H1 (cell line): ENCODE measurements at regions not wholly inside any gene's neighbourhood (a gene's known extent, or its start where the extent isn't known, plus 50 kb on each side); places are given as distances from the start of the nearest gene placed in this dataset.

ENCODE experiments used
- CTCF ChIA-PET: fragments of 300-600 bp; sonication (Branson Sonifier 250); formaldehyde crosslinking; loops from one replicate; lab custom pipeline; 2021; ENCODE audit not compliant: partially characterized antibody; lab: Charles Lee
- POLR2A ChIA-PET: fragments of 300-600 bp; sonication (Branson Sonifier 250); formaldehyde crosslinking; loops from one replicate; lab custom pipeline; 2021; ENCODE audit warnings: inconsistent platforms; ENCODE audit not compliant: partially characterized antibody; lab: Charles Lee
- DNase-seq, 2 experiments: peaks; one replicate each; pipeline versions ENCODE4 v3.0.0 to v3.0.0-alpha.2; 2010 to 2022; ENCODE audit warnings: low spot score in 2 of 2, low read depth in 1 of 2, mixed read lengths in 1 of 2
- FAIRE-seq: peaks from 2 replicates; lab custom pipeline; 2011; peaks lifted over from hg19 to GRCh38; lab: Jason Lieb, UNC
- H2AFZ ChIP-seq: 2 replicates; pipeline ENCODE4 v1.8.1; 2012; ENCODE audit warnings: low read length, inconsistent platforms
- H2AK5ac ChIP-seq: 2 replicates; pipeline ENCODE4 v1.6.1; 2013; ENCODE audit warnings: low read depth, low read length
- H2BK120ac ChIP-seq: replicated peaks from 2 replicates; pipeline ENCODE3; 2013; ENCODE audit warnings: low read depth, low read length, inconsistent platforms
- H2BK12ac ChIP-seq: 2 replicates; pipeline ENCODE4 v1.6.1; 2013; ENCODE audit warnings: low read depth, low read length
- H2BK15ac ChIP-seq: 2 replicates; pipeline ENCODE4 v1.6.1; 2013; ENCODE audit warnings: low read length
- H2BK20ac ChIP-seq: 2 replicates; pipeline ENCODE4 v1.6.1; 2013; ENCODE audit warnings: low read length
- H2BK5ac ChIP-seq: 2 replicates; pipeline ENCODE4 v1.6.1; 2013; ENCODE audit warnings: low read depth, low read length
- H3K14ac ChIP-seq: 2 replicates; pipeline ENCODE4 v1.6.1; 2013; ENCODE audit warnings: inconsistent platforms; ENCODE audit not compliant: insufficient read length
- H3K18ac ChIP-seq: 2 replicates; pipeline ENCODE4 v1.6.1; 2013; ENCODE audit warnings: low read length; ENCODE audit errors: extremely low read depth
- H3K23ac ChIP-seq: 2 replicates; pipeline ENCODE4 v1.6.1; 2013; ENCODE audit warnings: inconsistent platforms; ENCODE audit not compliant: insufficient read length
- H3K23me2 ChIP-seq: 2 replicates; pipeline ENCODE4 v1.6.1; 2013; ENCODE audit warnings: low read depth, low read length
- H3K27ac ChIP-seq: 2 replicates; pipeline ENCODE4 v1.6.1; 2011; ENCODE audit warnings: low read depth, low read length, inconsistent platforms
- H3K27me3 ChIP-seq, 4 experiments: replicated peaks in 1 of 4; 1 replicate in 1 of 4; 2 replicates in 3 of 4; pipeline versions ENCODE4 v1.6.1 to v1.8.1; 2011 to 2013; ENCODE audit warnings: low read length in 3 of 4, mild to moderate bottlenecking in 3 of 4, inconsistent platforms in 2 of 4, mixed read lengths in 2 of 4, moderate library complexity in 1 of 4; ENCODE audit not compliant: control insufficient read depth in 3 of 4, insufficient read depth in 3 of 4; ENCODE audit errors: extremely low read depth in 1 of 4
- H3K36me3 ChIP-seq, 4 experiments: 2 replicates each; pipeline versions ENCODE4 v1.6.1 to v1.8.1; 2011 to 2013; ENCODE audit warnings: mild to moderate bottlenecking in 4 of 4, low read length in 3 of 4, moderate library complexity in 2 of 4, control low read depth in 1 of 4, inconsistent platforms in 1 of 4; ENCODE audit not compliant: insufficient read depth in 4 of 4, control insufficient read depth in 2 of 4
- H3K4ac ChIP-seq: replicated peaks from 2 replicates; pipeline ENCODE3; 2013; ENCODE audit warnings: low read length, low read depth, mixed read lengths, inconsistent platforms; ENCODE audit not compliant: insufficient read length
- H3K4me1 ChIP-seq, 4 experiments: replicated peaks in 1 of 4; 1 replicate in 1 of 4; 2 replicates in 3 of 4; pipeline versions ENCODE4 v1.6.1 to v1.8.1; 2011 to 2013; ENCODE audit warnings: low read length in 3 of 4, inconsistent platforms in 2 of 4, mixed read lengths in 1 of 4; ENCODE audit not compliant: insufficient read depth in 4 of 4, control insufficient read depth in 3 of 4
- H3K4me2 ChIP-seq, 2 experiments: 2 replicates each; pipeline versions ENCODE4 v1.6.1 to v1.8.1; 2011 to 2013; ENCODE audit warnings: low read depth in 2 of 2, low read length in 2 of 2, control low read depth in 1 of 2, inconsistent platforms in 1 of 2, mild to moderate bottlenecking in 1 of 2; ENCODE audit not compliant: insufficient read depth in 1 of 2
- H3K4me3 ChIP-seq, 4 experiments: fragments of 200-600, 300-600 bp in 1 of 4; sonication (generic), shearing (Covaris generic), sonication (Bioruptor Twin) in 1 of 4; 2 replicates each; pipeline versions ENCODE4 v1.5.1 to v1.8.1; 2011 to 2016; ENCODE audit warnings: low read length in 4 of 4, low read depth in 3 of 4, control low read depth in 2 of 4, inconsistent platforms in 2 of 4, mild to moderate bottlenecking in 2 of 4, mixed read lengths in 1 of 4, moderate library complexity in 1 of 4; ENCODE audit not compliant: insufficient read depth in 2 of 4; ENCODE audit errors: extremely low read depth in 1 of 4
- H3K56ac ChIP-seq: replicated peaks from 2 replicates; pipeline ENCODE3; 2013; ENCODE audit warnings: low read depth, mild to moderate bottlenecking, mixed read lengths, low read length, inconsistent platforms; ENCODE audit not compliant: insufficient read length
- H3K79me1 ChIP-seq: 2 replicates; pipeline ENCODE4 v1.6.1; 2013; ENCODE audit warnings: low read depth, low read length, control low read depth
- H3K79me2 ChIP-seq, 2 experiments: 2 replicates each; pipeline versions ENCODE4 v1.6.1 to v1.8.1; 2012 to 2013; ENCODE audit warnings: low read length in 2 of 2, mild to moderate bottlenecking in 2 of 2, inconsistent platforms in 1 of 2; ENCODE audit not compliant: insufficient read depth in 2 of 2, control insufficient read depth in 1 of 2
- H3K9ac ChIP-seq, 4 experiments: replicated peaks in 1 of 4; 1 replicate in 1 of 4; 2 replicates in 3 of 4; pipeline versions ENCODE4 v1.6.1 to v1.8.1; 2011 to 2013; ENCODE audit warnings: low read depth in 3 of 4, low read length in 3 of 4, control low read depth in 2 of 4, mild to moderate bottlenecking in 2 of 4, moderate library complexity in 2 of 4, inconsistent platforms in 1 of 4; ENCODE audit errors: extremely low read depth in 1 of 4
- H3K9me3 ChIP-seq, 2 experiments: 2 replicates each; pipeline versions ENCODE4 v1.6.1 to v1.8.1; 2012 to 2013; ENCODE audit warnings: mild to moderate bottlenecking in 2 of 2, moderate library complexity in 2 of 2, control low read depth in 1 of 2, inconsistent platforms in 1 of 2, low read depth in 1 of 2, low read length in 1 of 2, mixed read lengths in 1 of 2; ENCODE audit not compliant: insufficient read depth in 2 of 2
- H4K20me1 ChIP-seq, 2 experiments: replicated peaks in 1 of 2; 2 replicates each; pipeline versions ENCODE3 to v1.8.1; 2011 to 2013; ENCODE audit warnings: inconsistent platforms in 2 of 2, low read length in 2 of 2, mild to moderate bottlenecking in 1 of 2; ENCODE audit not compliant: insufficient read depth in 2 of 2, control insufficient read depth in 1 of 2
- H4K5ac ChIP-seq: 2 replicates; pipeline ENCODE4 v1.6.1; 2013; ENCODE audit warnings: low read length, low read depth, mixed read lengths, inconsistent platforms; ENCODE audit not compliant: insufficient read length
- H4K8ac ChIP-seq: 2 replicates; pipeline ENCODE4 v1.8.0; 2013; ENCODE audit warnings: mild to moderate bottlenecking, moderate library complexity, low read length, inconsistent platforms; ENCODE audit not compliant: insufficient read depth; ENCODE audit errors: extremely low read depth
- H4K91ac ChIP-seq: replicated peaks from 2 replicates; pipeline ENCODE3; 2013; ENCODE audit warnings: low read length, mixed read lengths, inconsistent platforms; ENCODE audit not compliant: insufficient read length
- EZH2 ChIP-seq: fragments of 200-600 bp; sonication (generic); IDR thresholded peaks from 2 replicates; pipeline ENCODE4 v1.7.1; 2012; ENCODE audit warnings: low read depth, mild to moderate bottlenecking, moderate library complexity, low read length, inconsistent platforms; ENCODE audit not compliant: severe bottlenecking
- PHF8 ChIP-seq: fragments of 200-600 bp; sonication (generic); conservative IDR thresholded peaks from 2 replicates; pipeline ENCODE4 v1.7.1; 2012; ENCODE audit warnings: low read depth, mild to moderate bottlenecking, inconsistent platforms, low read length, moderate library complexity
- POLR2A ChIP-seq, 2 experiments: IDR thresholded peaks; 1 replicate in 1 of 2; 2 replicates in 1 of 2; pipeline ENCODE4 v1.6.1; 2011; ENCODE audit warnings: low read depth in 2 of 2, low read length in 2 of 2, mild to moderate bottlenecking in 2 of 2; ENCODE audit errors: control extremely low read depth in 1 of 2
- POLR2AphosphoS5 ChIP-seq: IDR thresholded peaks from 2 replicates; pipeline ENCODE4 v1.6.1; 2011; ENCODE audit warnings: low read depth, low read length
- POU5F1 ChIP-seq: IDR thresholded peaks from 2 replicates; pipeline ENCODE4 v1.6.1; 2011; ENCODE audit warnings: low read depth, mild to moderate bottlenecking, low read length, moderate library complexity
- SP1 ChIP-seq: IDR thresholded peaks from 2 replicates; pipeline ENCODE4 v1.6.1; 2011; ENCODE audit warnings: low read depth, low read length
- SP4 ChIP-seq: IDR thresholded peaks from 2 replicates; pipeline ENCODE4 v1.6.1; 2012; ENCODE audit warnings: low read length, inconsistent platforms
- SUZ12 ChIP-seq: fragments of 200-600 bp; sonication (generic); IDR thresholded peaks from 2 replicates; pipeline ENCODE4 v1.6.1; 2012; ENCODE audit warnings: mild to moderate bottlenecking, inconsistent platforms, low read length, moderate library complexity, mixed read lengths
- WGBS, 2 experiments: shearing (Covaris generic) in 1 of 2; methylation state at CpG; one replicate each; pipeline versions ENCODE4 v1.1.6 to v1.1.7; 2013 to 2015; ENCODE audit warnings: low lambda C conversion rate in 2 of 2, mixed read lengths in 2 of 2, inconsistent platforms in 1 of 2, low coverage in 1 of 2, missing lambda C conversion rate in 1 of 2; ENCODE audit not compliant: insufficient replicate concordance in 2 of 2, insufficient coverage in 1 of 2, insufficient read length in 1 of 2; ENCODE audit errors: extremely low coverage in 1 of 2, missing lambda C conversion rate in 1 of 2; 5-methylcytosine and 5-hydroxymethylcytosine counted together
- TF ChIP-seq, protein P1 (sequence below): IDR thresholded peaks from 2 replicates; pipeline ENCODE4 v1.6.1; 2011; ENCODE audit warnings: low read depth, mild to moderate bottlenecking, low read length; ENCODE audit not compliant: insufficient read depth

- H4K20me1 ChIP-seq, result no peaks in the 10 kb centered on the region
- TF ChIP-seq PHF8, result no peak
- no peak for TF ChIP-seq POLR2AphosphoS5
- TF ChIP-seq SUZ12, result no peak
- TF ChIP-seq EZH2, result no peak
- no peak for TF ChIP-seq SP4
- TF ChIP-seq POLR2A (IDR thresholded peaks at IDR 0.05; ENCODE audit: control extremely low read depth in 1 of 2, low read depth in 2 of 2, low read length in 2 of 2), result no peak
- TF ChIP-seq, protein P1, sequence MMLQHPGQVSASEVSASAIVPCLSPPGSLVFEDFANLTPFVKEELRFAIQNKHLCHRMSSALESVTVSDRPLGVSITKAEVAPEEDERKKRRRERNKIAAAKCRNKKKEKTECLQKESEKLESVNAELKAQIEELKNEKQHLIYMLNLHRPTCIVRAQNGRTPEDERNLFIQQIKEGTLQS, result no peak
- TF ChIP-seq POU5F1, result no peak
- TF ChIP-seq SP1, result no peak
- H2AK5ac ChIP-seq, result no peak overlapping the region
- no peak overlapping the region for H2BK120ac ChIP-seq
- no peak overlapping the region for H3K4ac ChIP-seq
- H3K9ac ChIP-seq, result no peak overlapping the region
- no peak overlapping the region for H3K18ac ChIP-seq
- H3K4me1 ChIP-seq, result no peaks in the 10 kb centered on the region
- no peak overlapping the region for H2AFZ ChIP-seq
- no peak overlapping the region for H2BK20ac ChIP-seq
- H4K5ac ChIP-seq, result no peak overlapping the region
- H3K4me2 ChIP-seq, result no peak overlapping the region
- no peak overlapping the region for H2BK5ac ChIP-seq
- no peak overlapping the region for H4K8ac ChIP-seq
- 86% methylated on average over 20 of the region's 21 CpGs; no CpG with 5 or more reads in 1 of the 2 experiments for WGBS, 2 experiments
- no peaks in the 10 kb centered on the region for H3K27me3 ChIP-seq
- H3K79me1 ChIP-seq, result no peaks in the 10 kb centered on the region
- CTCF ChIA-PET, result no interaction called here
- no peak for FAIRE-seq
- H3K36me3 ChIP-seq, result no peaks in the 10 kb centered on the region
- H3K23me2 ChIP-seq, result no peaks in the 10 kb centered on the region
- no peak overlapping the region for H2BK15ac ChIP-seq
- H2BK12ac ChIP-seq, result no peak overlapping the region
- DNase-seq, result no peak
- H3K27ac ChIP-seq, result no peak overlapping the region
- POLR2A ChIA-PET, result no interaction called here
- no peak overlapping the region for H3K56ac ChIP-seq
- no peak overlapping the region for H3K4me3 ChIP-seq
- H3K9me3 ChIP-seq, result peaks cover 77 to 99% of the 10 kb centered on the region in 2 experiments
- no peaks in the 10 kb centered on the region for H3K79me2 ChIP-seq
- H4K91ac ChIP-seq, result no peak overlapping the region
- no peak overlapping the region for H3K14ac ChIP-seq
- H3K23ac ChIP-seq, result no peak overlapping the region
These were observed 532.9 kb downstream of the TBC1D22A start for GRCh38 chr22:47295226-47295901.
